Cardiac muscle cell (in vitro differentiated cells and primary cell): ENCODE measurements at regions not wholly inside any gene's neighbourhood (a gene's known extent, or its start where the extent isn't known, plus 50 kb on each side); places are given as distances from the start of the nearest gene placed in this dataset.

ENCODE experiments used
- DNase-seq, 2 donors: peaks; one replicate each; pipeline versions ENCODE4 v3.0.0 to v3.0.0-alpha.2; 2010 to 2017; ENCODE audit warnings: low read depth in 1 of 2, low spot score in 1 of 2
- H3K27ac ChIP-seq: fragments of 200-600 bp; sonication (generic); 2 replicates; pipeline ENCODE4 v1.5.1; 2016
- H3K27me3 ChIP-seq: fragments of 200-600 bp; sonication (generic); 2 replicates; pipeline ENCODE4 v1.6.0; 2016; ENCODE audit warnings: control low read depth
- H3K36me3 ChIP-seq: fragments of 200-600 bp; sonication (generic); 2 replicates; pipeline ENCODE4 v1.5.1; 2016; ENCODE audit warnings: control low read depth
- H3K4me1 ChIP-seq: fragments of 200-600 bp; sonication (generic); 2 replicates; pipeline ENCODE4 v1.8.1; 2017; ENCODE audit warnings: low read depth, mild to moderate bottlenecking, mixed run types
- H3K4me3 ChIP-seq: fragments of 200-600 bp; sonication (generic); 2 replicates; pipeline ENCODE4 v1.5.1; 2016; ENCODE audit warnings: mild to moderate bottlenecking
- H3K9me3 ChIP-seq: fragments of 200-600 bp; sonication (generic); 2 replicates; pipeline ENCODE4 v1.5.1; 2017; ENCODE audit warnings: low read depth, mild to moderate bottlenecking, control low read depth
- CTCF ChIP-seq: IDR thresholded peaks from 2 replicates; pipeline ENCODE4 v1.5.1; 2012; ENCODE audit warnings: low read depth, mild to moderate bottlenecking, low read length

GRCh38 chr7:123060446-123060845 lies 64.9 kb upstream of the TAS2R16 start:
- DNase-seq, result no peak
- Histone ChIP-seq H3K27me3 (no peaks in the 10 kb centered on the region), H3K36me3 (no peaks in the 10 kb centered on the region), H3K4me3 (no peak overlapping the region), H3K4me1 (no peaks in the 10 kb centered on the region), H3K9me3 (no peaks in the 10 kb centered on the region), H3K27ac (no peak overlapping the region)
- no peak for TF ChIP-seq CTCF

GRCh38 chr7:123057911-123058310 lies 62.4 kb upstream of the TAS2R16 start:
- H3K27ac ChIP-seq, result no peak overlapping the region
- H3K9me3 ChIP-seq, result no peaks in the 10 kb centered on the region
- H3K36me3 ChIP-seq, result no peaks in the 10 kb centered on the region
- DNase-seq, result no peak
- H3K27me3 ChIP-seq, result no peaks in the 10 kb centered on the region
- TF ChIP-seq CTCF, result no peak
- H3K4me3 ChIP-seq, result no peak overlapping the region
- H3K4me1 ChIP-seq, result peaks cover 8% of the 10 kb centered on the region

- Histone ChIP-seq H3K27me3 (no peaks in the 10 kb centered on the region), H3K36me3 (no peaks in the 10 kb centered on the region), H3K27ac (peak overlapping the region; percentile 60), H3K4me1 (peaks cover 8% of the 10 kb centered on the region), H3K9me3 (no peaks in the 10 kb centered on the region), H3K4me3 (no peak overlapping the region)
- TF ChIP-seq CTCF, result no peak
- peak in 1 of 2 donors; percentile 84 for DNase-seq
Measured at GRCh38 chr7:123054357-123055133, 59.0 kb upstream of the TAS2R16 start.

- Histone ChIP-seq H3K4me3 (no peak overlapping the region), H3K9me3 (no peaks in the 10 kb centered on the region), H3K36me3 (no peaks in the 10 kb centered on the region), H3K27me3 (no peaks in the 10 kb centered on the region), H3K27ac (no peak overlapping the region), H3K4me1 (peaks cover 8% of the 10 kb centered on the region)
- TF ChIP-seq CTCF, result no peak
- no peak for DNase-seq
Measured at GRCh38 chr7:123051916-123052315, 56.4 kb upstream of the TAS2R16 start.

GRCh38 chr7:123047955-123048354 lies 52.5 kb upstream of the TAS2R16 start:
- TF ChIP-seq CTCF, result no peak
- DNase-seq, result no peak
- Histone ChIP-seq H3K36me3 (no peaks in the 10 kb centered on the region), H3K4me1 (no peaks in the 10 kb centered on the region), H3K27me3 (no peaks in the 10 kb centered on the region), H3K27ac (no peak overlapping the region), H3K4me3 (no peak overlapping the region), H3K9me3 (no peaks in the 10 kb centered on the region)
